Stimulated activated CD4-positive, alpha-beta T cell treated with anti-CD3 and anti-CD28 coated beads, Interleukin-2, amount 100 ng/mL, for 48 hours (primary cell): ENCODE measurements at regions not wholly inside any gene's neighbourhood (a gene's known extent, or its start where the extent isn't known, plus 50 kb on each side); places are given as distances from the start of the nearest gene placed in this dataset.

Source experiments
- DNase-seq, 2 donors: peaks; one replicate each; pipeline ENCODE4 v3.0.0-alpha.2; 2020

- no peak for DNase-seq
Observed at GRCh38 chr2:111705239-111705638, 178.8 kb downstream of the ANAPC1 start.

GRCh38 chr2:111705711-111706336 lies 178.2 kb downstream of the ANAPC1 start:
- peak; percentile 33 to 44 for DNase-seq

GRCh38 chr2:111706481-111707001 lies 177.5 kb downstream of the ANAPC1 start:
- DNase-seq: no peak

GRCh38 chr2:111707700-111708099 lies 176.3 kb downstream of the ANAPC1 start:
- DNase-seq: no peak

- no peak for DNase-seq
Observed at GRCh38 chr2:111708476-111709180, 175.4 kb downstream of the ANAPC1 start.

- no peak for DNase-seq
Observed at GRCh38 chr2:111709321-111709720, 174.7 kb downstream of the ANAPC1 start.

GRCh38 chr2:111710085-111710484 lies 173.9 kb downstream of the ANAPC1 start:
- no peak for DNase-seq

GRCh38 chr2:111710613-111711012 lies 173.4 kb downstream of the ANAPC1 start:
- no peak for DNase-seq

GRCh38 chr2:111711270-111711669 lies 172.7 kb downstream of the ANAPC1 start:
- no peak for DNase-seq

GRCh38 chr2:111712361-111712760 lies 171.6 kb downstream of the ANAPC1 start:
- DNase-seq: no peak

- DNase-seq: no peak
Observed at GRCh38 chr2:111712940-111713515, 171.0 kb downstream of the ANAPC1 start.

GRCh38 chr2:111715987-111716904 lies 167.7 kb downstream of the ANAPC1 start:
- DNase-seq: no peak

GRCh38 chr2:111716905-111717775 lies 166.9 kb downstream of the ANAPC1 start:
- no peak for DNase-seq
